Activated CD4-positive, alpha-beta T cell treated with anti-CD3 and anti-CD28 coated beads for 36 hours (primary cell): ENCODE measurements at regions not wholly inside any gene's neighbourhood (a gene's known extent, or its start where the extent isn't known, plus 50 kb on each side); places are given as distances from the start of the nearest gene placed in this dataset.
A peak's percentile ranks its signal among the peaks of the same experiment; 100 is the strongest.

Source experiments
- ATAC-seq: fragments of 200-7000 bp; cut with Tn5 transposase; one replicate; pipeline ENCODE4 v1.10.0; 2021; ENCODE audit warnings: mild to moderate bottlenecking, moderate library complexity
- CTCF ChIA-PET: fragments of 350-600 bp; sonication (Branson Sonifier 250); formaldehyde crosslinking; loops from one replicate; lab custom pipeline; 2021; ENCODE audit warnings: antibody characterized with exemption; lab: Charles Lee
- POLR2A ChIA-PET: fragments of 350-600 bp; sonication (Branson Sonifier 250); formaldehyde crosslinking; loops from one replicate; lab custom pipeline; 2021; ENCODE audit warnings: antibody characterized with exemption, inconsistent platforms; lab: Charles Lee
- DNase-seq: peaks from one replicate; pipeline ENCODE4 v3.0.0-alpha.2; 2020
- H3K27ac Mint-ChIP-seq: one replicate; pipeline ENCODE4 v1.8.0; 2021; ENCODE audit warnings: mixed read lengths
- H3K27me3 Mint-ChIP-seq: one replicate; pipeline ENCODE4 v1.8.0; 2021; ENCODE audit warnings: mixed read lengths
- H3K36me3 Mint-ChIP-seq: one replicate; pipeline ENCODE4 v1.8.0; 2021; ENCODE audit warnings: low read depth, mixed read lengths
- H3K4me1 Mint-ChIP-seq: one replicate; pipeline ENCODE4 v1.8.0; 2021; ENCODE audit warnings: mixed read lengths
- H3K4me3 Mint-ChIP-seq: one replicate; pipeline ENCODE4 v1.8.0; 2021; ENCODE audit warnings: mild to moderate bottlenecking, moderate library complexity, mixed read lengths
- H3K9me3 Mint-ChIP-seq: one replicate; pipeline ENCODE4 v1.8.0; 2021; ENCODE audit warnings: low read depth, mixed read lengths
- intact Hi-C, 2 experiments: fragments of 100-400 bp; cut with DNase I in 1 of 2; cut with micrococcal nuclease in 1 of 2; formaldehyde crosslinking; loops; one replicate each; pipeline versions ENCODE4 v1.14.2 to v1.15.1; 2022 to 2024; cut with DNase I, micrococcal nuclease

GRCh38 chr7:46663025-46663424, 742.0 kb upstream of the IGFBP3 start:
- no peaks in the 10 kb centered on the region for H3K27me3 Mint-ChIP-seq
- no peaks in the 10 kb centered on the region for H3K36me3 Mint-ChIP-seq
- DNase-seq: no peak
- peaks cover 4% of the 10 kb centered on the region for H3K9me3 Mint-ChIP-seq
- no peak overlapping the region for H3K4me3 Mint-ChIP-seq
- no peak for ATAC-seq
- intact Hi-C loops: no loop called here
- POLR2A ChIA-PET: interaction anchor here (0.6 kb wide), 1 partner anchor 370 kb away, joined by 5 read pairs; no protein-coding TSS in a partner anchor
- no peaks in the 10 kb centered on the region for H3K4me1 Mint-ChIP-seq
- CTCF ChIA-PET: no interaction called here
- no peak overlapping the region for H3K27ac Mint-ChIP-seq

DNA sequence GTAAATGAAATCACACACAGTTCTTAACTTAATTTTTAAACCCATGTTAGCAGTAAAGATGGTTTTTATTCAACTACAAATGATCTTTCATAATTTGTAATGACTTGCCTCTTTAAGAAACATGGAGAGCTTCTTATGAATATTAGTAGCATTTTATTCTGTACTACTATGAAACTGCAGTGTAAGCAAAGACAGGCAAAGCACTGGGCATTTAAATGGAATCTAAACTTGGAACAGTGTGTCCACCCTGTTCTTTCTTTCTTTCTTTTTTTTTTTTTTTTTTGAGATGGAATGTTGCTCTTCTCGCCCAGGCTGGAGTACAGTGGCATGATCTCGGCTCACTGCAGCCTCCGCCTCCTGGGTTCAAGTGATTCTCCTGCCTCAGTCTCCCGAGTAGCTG, 740.4 kb upstream of the IGFBP3 start:
- Mint-ChIP-seq H3K27ac (no peak overlapping the region), H3K9me3 (peaks cover 4% of the 10 kb centered on the region), H3K4me1 (no peaks in the 10 kb centered on the region), H3K4me3 (no peak overlapping the region), H3K36me3 (no peaks in the 10 kb centered on the region), H3K27me3 (no peaks in the 10 kb centered on the region)
- POLR2A ChIA-PET: no interaction called here
- ATAC-seq (no peak), DNase-seq (no peak)
- intact Hi-C loops: no loop called here
- CTCF ChIA-PET: no interaction called here

DNA sequence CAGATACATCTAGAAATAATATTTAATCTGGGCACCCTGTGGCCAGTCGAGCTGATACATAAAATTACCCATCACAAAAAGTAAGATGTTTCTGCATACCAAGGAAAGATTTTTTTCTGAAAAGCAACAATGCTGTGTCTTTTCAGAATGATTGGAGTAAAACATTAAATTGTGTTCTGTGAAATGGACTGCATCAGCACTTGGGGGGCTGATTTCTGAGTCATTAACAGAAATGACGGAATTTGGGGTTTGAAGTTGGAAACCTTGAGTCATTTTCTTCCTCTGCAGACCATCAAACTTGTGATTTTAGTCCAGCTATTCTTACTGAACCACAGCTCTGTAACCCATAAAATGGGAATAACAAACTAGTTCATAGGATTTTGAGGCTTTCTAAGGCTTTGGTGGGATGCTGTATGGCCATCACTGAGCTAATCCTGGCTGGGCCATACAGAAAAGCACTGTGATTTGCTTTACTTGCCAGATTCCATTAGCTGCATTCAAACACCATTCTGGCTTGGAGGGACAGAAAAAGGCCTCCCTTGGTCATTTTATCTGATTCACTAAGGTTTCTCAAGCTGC, 739.4 kb upstream of the IGFBP3 start:
- ChIA-PET POLR2A (no interaction called here), CTCF (no interaction called here)
- no peaks in the 10 kb centered on the region for H3K4me1 Mint-ChIP-seq
- H3K27me3 Mint-ChIP-seq: no peaks in the 10 kb centered on the region
- no peak overlapping the region for H3K4me3 Mint-ChIP-seq
- H3K9me3 Mint-ChIP-seq: peaks cover 4% of the 10 kb centered on the region
- intact Hi-C loops: no loop called here
- DNase-seq (no peak), ATAC-seq (no peak)
- H3K36me3 Mint-ChIP-seq: no peaks in the 10 kb centered on the region
- no peak overlapping the region for H3K27ac Mint-ChIP-seq

DNA sequence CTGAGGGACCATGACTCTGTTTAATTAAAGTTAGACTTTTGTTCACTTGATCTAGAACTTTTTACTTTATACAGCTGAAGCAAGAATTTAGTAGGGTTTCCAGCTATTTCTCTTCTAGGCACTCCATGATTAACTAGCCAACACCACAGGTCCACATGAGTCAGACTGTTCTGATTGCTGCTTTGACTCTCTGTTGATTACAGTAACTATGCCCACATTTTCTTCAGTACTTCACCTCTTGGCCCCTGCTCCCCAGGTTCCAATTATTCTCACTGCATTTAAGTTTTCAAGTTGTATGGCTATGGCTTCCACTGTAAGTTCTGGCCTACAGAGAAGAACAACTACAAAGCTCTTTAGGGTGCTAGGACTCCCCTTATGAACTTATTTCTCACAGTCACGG, 737.2 kb upstream of the IGFBP3 start:
- H3K27ac Mint-ChIP-seq: no peak overlapping the region
- no peak overlapping the region for H3K4me3 Mint-ChIP-seq
- intact Hi-C loops: no loop called here
- H3K9me3 Mint-ChIP-seq: peaks cover 4% of the 10 kb centered on the region
- POLR2A ChIA-PET: no interaction called here
- CTCF ChIA-PET: interaction anchor here (0.7 kb wide), 1 partner anchor 11 kb away, joined by 4 read pairs; no protein-coding TSS in a partner anchor
- no peaks in the 10 kb centered on the region for H3K36me3 Mint-ChIP-seq
- no peak for DNase-seq
- no peaks in the 10 kb centered on the region for H3K4me1 Mint-ChIP-seq
- no peaks in the 10 kb centered on the region for H3K27me3 Mint-ChIP-seq
- no peak for ATAC-seq

- Mint-ChIP-seq H3K9me3 (peaks cover 6% of the 10 kb centered on the region), H3K27ac (no peak overlapping the region), H3K4me1 (no peaks in the 10 kb centered on the region), H3K27me3 (no peaks in the 10 kb centered on the region), H3K36me3 (no peaks in the 10 kb centered on the region), H3K4me3 (no peak overlapping the region)
- ATAC-seq (no peak), DNase-seq (no peak)
- intact Hi-C loops: no loop called here
- ChIA-PET POLR2A (no interaction called here), CTCF (no interaction called here)
Observed at GRCh38 chr7:46654546-46655443, 733.7 kb upstream of the IGFBP3 start.

DNA sequence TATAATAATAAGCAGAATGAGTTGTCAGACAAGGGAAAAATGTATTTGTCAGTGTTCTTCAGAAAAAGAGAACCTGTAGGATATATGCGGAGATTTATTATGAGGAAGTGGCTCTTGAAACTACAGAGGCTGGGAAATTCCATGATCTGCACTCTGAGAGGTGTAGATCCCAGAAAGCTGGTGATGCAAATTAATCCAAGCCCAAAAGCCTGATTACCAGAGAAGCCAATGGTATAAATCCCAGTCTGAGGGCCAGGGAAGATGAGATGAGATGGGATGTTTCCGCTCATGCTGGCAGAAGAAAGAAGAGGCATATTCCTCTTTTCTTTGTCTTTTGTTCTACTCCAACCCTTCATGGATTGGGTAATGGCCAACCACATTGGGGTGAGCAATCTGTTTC, 732.8 kb upstream of the IGFBP3 start:
- H3K4me1 Mint-ChIP-seq: no peaks in the 10 kb centered on the region
- no peaks in the 10 kb centered on the region for H3K36me3 Mint-ChIP-seq
- no peaks in the 10 kb centered on the region for H3K27me3 Mint-ChIP-seq
- H3K4me3 Mint-ChIP-seq: no peak overlapping the region
- DNase-seq (no peak), ATAC-seq (no peak)
- POLR2A ChIA-PET: no interaction called here
- CTCF ChIA-PET: no interaction called here
- no peak overlapping the region for H3K27ac Mint-ChIP-seq
- peaks cover 9% of the 10 kb centered on the region for H3K9me3 Mint-ChIP-seq
- intact Hi-C loops: no loop called here

DNA sequence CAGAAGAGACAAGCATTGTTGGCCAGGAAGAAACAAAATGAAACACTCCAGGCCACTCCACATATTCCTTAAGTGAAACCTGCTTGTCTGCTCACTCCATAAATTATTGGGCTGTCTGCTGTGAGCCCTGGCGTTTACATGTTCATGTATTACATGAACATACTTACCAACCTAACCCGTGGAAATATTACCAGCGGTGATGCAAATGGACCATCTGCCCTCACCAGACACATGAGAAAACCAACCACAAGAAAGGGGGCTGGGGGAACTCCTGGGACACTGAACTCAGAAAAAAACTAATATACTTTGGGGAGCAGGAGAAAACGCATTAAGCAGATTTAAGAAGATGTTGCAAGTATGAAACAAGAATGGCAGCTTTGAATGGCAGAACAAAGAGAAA, 731.2 kb upstream of the IGFBP3 start:
- H3K9me3 Mint-ChIP-seq: peaks cover 12% of the 10 kb centered on the region
- ChIA-PET POLR2A (no interaction called here), CTCF (no interaction called here)
- H3K27me3 Mint-ChIP-seq: no peaks in the 10 kb centered on the region
- DNase-seq: no peak
- no peak overlapping the region for H3K4me3 Mint-ChIP-seq
- H3K36me3 Mint-ChIP-seq: no peaks in the 10 kb centered on the region
- H3K4me1 Mint-ChIP-seq: no peaks in the 10 kb centered on the region
- intact Hi-C loops: no loop called here
- no peak for ATAC-seq
- H3K27ac Mint-ChIP-seq: no peak overlapping the region

DNA sequence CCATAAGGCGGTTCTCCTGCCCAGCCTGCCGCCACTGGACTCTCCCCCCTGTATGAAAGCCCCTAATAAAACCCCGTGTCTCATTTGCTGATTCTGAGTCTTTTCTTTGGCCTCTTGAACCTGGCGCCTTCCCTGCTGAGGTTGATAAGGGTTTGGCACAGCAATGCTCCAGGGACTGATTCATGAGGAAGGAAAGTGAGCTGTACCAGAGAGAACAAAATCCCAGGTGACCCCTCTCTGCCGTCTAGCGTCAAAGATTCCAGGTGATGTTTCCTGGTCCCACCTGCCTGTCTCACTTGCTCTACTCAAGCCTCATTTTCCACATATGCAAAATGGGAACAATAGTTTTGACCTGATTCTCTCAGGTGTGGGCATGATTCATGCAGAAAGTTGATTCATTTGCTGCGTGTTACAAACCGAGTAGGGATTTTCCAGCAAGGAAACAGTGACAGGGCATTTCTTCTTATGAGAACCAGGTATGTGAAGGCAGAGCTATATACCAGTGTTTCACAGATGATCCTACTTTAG, 730.6 kb upstream of the IGFBP3 start:
- no peak for ATAC-seq
- Mint-ChIP-seq H3K4me3 (no peak overlapping the region), H3K27me3 (no peaks in the 10 kb centered on the region)

DNA sequence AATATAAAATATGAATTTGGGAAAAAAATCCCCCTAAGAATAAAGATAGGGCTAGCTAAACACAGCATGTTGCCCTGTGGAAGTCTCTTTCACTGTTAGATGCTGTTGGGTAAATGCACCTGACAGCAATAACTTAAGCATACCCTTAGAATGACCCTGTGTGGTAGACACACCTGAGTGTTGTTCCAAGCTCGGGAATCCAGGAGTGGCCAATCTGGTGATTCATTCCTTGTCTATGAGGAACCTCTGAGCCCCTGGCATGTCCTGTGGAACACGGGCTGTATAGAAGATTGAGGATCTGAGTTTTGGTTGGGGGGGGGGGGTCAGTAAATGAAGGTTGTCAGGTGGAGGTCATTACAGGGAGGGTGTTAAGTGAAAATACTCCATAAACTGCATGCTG, 730.0 kb upstream of the IGFBP3 start:
- no peak overlapping the region for H3K4me3 Mint-ChIP-seq
- CTCF ChIA-PET: no interaction called here

More for the DNA sequence above, 730.6 kb upstream of the IGFBP3 start:
- Mint-ChIP-seq H3K36me3 (no peaks in the 10 kb centered on the region), H3K27ac (no peak overlapping the region), H3K4me1 (no peaks in the 10 kb centered on the region), H3K9me3 (peaks cover 12% of the 10 kb centered on the region)
- intact Hi-C loops: no loop called here
- POLR2A ChIA-PET: no interaction called here
- peak; percentile 6 for DNase-seq
- CTCF ChIA-PET: interaction anchor here (0.6 kb wide), 1 partner anchor 23 kb away, joined by 3 read pairs; no protein-coding TSS in a partner anchor

DNA sequence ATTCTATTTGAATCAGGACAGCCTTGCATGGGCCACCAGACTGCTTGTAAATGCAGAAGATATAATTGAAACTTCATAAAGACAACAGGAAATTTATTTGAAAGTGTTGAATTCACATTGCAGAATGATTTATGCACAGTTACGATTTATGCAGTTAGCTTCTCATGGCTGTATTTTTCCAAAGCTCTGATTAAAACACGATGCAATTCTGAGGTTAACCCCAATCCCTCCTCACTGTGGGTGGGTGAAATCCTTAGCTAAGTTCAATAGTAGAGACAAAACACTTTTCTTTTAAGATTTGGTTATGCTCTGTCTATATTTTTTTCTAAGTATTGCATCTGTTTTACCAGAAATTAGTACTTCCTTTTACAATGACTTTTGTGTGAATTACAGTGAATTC, 728.8 kb upstream of the IGFBP3 start:
- no peak for DNase-seq
- Mint-ChIP-seq H3K9me3 (peaks cover 12% of the 10 kb centered on the region), H3K4me1 (no peaks in the 10 kb centered on the region), H3K4me3 (no peak overlapping the region), H3K27me3 (no peaks in the 10 kb centered on the region), H3K27ac (no peak overlapping the region), H3K36me3 (no peaks in the 10 kb centered on the region)
- intact Hi-C loops: no loop called here
- ChIA-PET CTCF (no interaction called here), POLR2A (interaction anchor here (0.6 kb wide), 1 partner anchor 361 kb away, joined by 14 read pairs; no protein-coding TSS in a partner anchor)
- ATAC-seq: no peak

More for the DNA sequence above, 730.0 kb upstream of the IGFBP3 start:
- POLR2A ChIA-PET: no interaction called here
- Mint-ChIP-seq H3K9me3 (peaks cover 12% of the 10 kb centered on the region), H3K4me1 (no peaks in the 10 kb centered on the region), H3K36me3 (no peaks in the 10 kb centered on the region), H3K27ac (no peak overlapping the region), H3K27me3 (no peaks in the 10 kb centered on the region)
- intact Hi-C loops: no loop called here
- no peak for DNase-seq
- no peak for ATAC-seq

DNA sequence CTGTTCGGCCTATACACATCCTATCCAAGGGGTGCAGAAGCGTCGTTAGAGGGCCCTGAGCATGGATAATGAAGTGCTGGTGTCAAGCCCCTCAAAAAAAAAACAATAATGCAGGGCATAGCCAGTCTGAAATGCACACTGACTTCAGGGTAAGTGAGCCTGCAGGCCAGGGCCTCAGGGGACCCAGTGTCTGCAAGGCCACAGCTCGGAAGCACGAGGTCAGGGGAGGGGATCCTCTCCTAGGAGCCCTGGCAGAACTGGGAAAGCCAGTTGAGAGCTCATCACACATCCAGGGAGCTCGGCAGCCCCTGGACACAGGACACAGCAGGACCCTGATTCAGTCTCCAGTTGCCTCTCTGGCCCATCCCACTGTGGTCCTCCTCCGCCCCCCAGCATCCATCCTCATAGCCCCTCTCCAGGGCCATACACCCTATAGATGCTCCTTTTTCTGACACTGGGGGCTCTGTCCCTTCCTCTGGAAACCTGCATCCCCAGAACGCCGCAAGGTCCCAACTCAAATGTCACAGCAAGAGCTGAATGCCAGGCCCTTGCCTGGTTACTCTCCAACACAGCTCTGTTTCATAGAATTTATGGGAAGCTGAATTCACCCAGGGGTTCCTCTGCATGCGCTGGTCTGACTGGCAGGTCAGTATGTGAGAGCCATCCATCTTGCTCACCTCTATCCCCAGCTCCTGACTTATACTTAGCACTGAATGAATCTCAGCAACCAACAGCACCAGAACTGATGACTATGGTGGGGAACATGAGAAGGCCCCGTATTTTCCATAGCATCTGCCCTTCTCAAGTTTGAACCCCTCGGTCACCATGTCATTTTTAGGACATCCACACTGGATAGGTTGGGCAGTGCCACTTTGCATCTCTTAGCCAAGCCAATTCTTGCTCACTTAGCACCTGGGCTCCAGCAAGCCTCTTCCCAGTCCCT, 717.0 kb upstream of the IGFBP3 start:
- H3K27ac Mint-ChIP-seq: no peak overlapping the region
- intact Hi-C loops: no loop called here
- no peak overlapping the region for H3K4me3 Mint-ChIP-seq
- ChIA-PET POLR2A (no interaction called here), CTCF (interaction anchor here (0.7 kb wide), 1 partner anchor 55 kb away, joined by 3 read pairs; no protein-coding TSS in a partner anchor)
- H3K9me3 Mint-ChIP-seq: peaks cover 2% of the 10 kb centered on the region
- ATAC-seq (no peak), DNase-seq (no peak)
- H3K4me1 Mint-ChIP-seq: no peaks in the 10 kb centered on the region
- no peaks in the 10 kb centered on the region for H3K36me3 Mint-ChIP-seq
- H3K27me3 Mint-ChIP-seq: no peaks in the 10 kb centered on the region
